Peyer's patch (tissue), 4 donors: ENCODE measurements at regions not wholly inside any gene's neighbourhood (a gene's known extent, or its start where the extent isn't known, plus 50 kb on each side); places are given as distances from the start of the nearest gene placed in this dataset.

ENCODE experiments used
- DNase-seq, 3 donors: peaks; one replicate each; pipeline ENCODE4 v3.0.0-alpha.2; 2017 to 2019
- H3K27ac ChIP-seq, 4 donors: fragments of 200-600 bp; sonication (generic); one replicate each; pipeline ENCODE4 v1.5.1; 2016 to 2019
- H3K27me3 ChIP-seq, 2 donors: fragments of 200-600 bp; sonication (generic); one replicate each; pipeline ENCODE4 v1.5.1; 2019
- H3K36me3 ChIP-seq, 3 donors: fragments of 200-600 bp; sonication (generic); one replicate each; pipeline ENCODE4 v1.5.1; 2016 to 2019
- H3K4me1 ChIP-seq, 4 donors: fragments of 200-600 bp; sonication (generic); one replicate each; pipeline ENCODE4 v1.5.1; 2016 to 2019
- H3K4me3 ChIP-seq, 4 donors: fragments of 200-600 bp; sonication (generic); 1 replicate in 3 of 4; 2 replicates in 1 of 4; pipeline ENCODE4 v1.5.1; 2016 to 2019; ENCODE audit warnings: mild to moderate bottlenecking in 1 of 4
- H3K9me3 ChIP-seq, 4 donors: fragments of 200-600 bp; sonication (generic); one replicate each; pipeline ENCODE4 v1.5.1; 2016 to 2019; ENCODE audit warnings: mild to moderate bottlenecking in 1 of 4
- CTCF ChIP-seq, 6 experiments: fragments of 450-650 bp in 4 of 6; fragments of 200-600 bp in 2 of 6; sonication (generic) in 1 of 6; IDR thresholded peaks; one replicate each; pipeline ENCODE4 v1.5.1; 2017 to 2019; ENCODE audit warnings: antibody characterized with exemption in 6 of 6, mild to moderate bottlenecking in 3 of 6, moderate library complexity in 1 of 6
- POLR2A ChIP-seq, 2 donors: fragments of 450-650 bp; IDR thresholded peaks; one replicate each; pipeline ENCODE4 v1.5.1; 2017; ENCODE audit warnings: antibody characterized with exemption in 2 of 2, mild to moderate bottlenecking in 2 of 2, moderate library complexity in 2 of 2

DNA sequence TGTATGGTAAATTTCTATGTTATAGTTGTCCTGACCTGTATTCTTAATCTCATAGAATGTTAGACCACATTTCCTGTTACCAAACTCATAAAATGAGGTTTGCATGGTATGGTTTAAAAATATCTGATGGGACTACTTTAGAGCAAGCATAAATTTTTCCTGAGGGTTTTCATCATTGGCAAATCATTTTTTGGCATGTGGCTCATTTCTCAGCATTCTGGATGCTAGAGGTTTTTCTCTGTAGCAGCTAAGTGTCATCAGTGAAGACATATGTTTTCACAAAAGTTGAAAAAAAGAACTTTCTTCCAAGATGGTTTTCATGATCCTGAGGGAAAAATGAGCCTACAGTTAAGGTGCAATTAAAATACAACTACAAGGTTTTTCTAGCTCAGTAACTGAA, 503.5 kb upstream of the FAM47C start:
- no peak overlapping the region for H3K27ac ChIP-seq
- H3K4me1 ChIP-seq = no peaks in the 10 kb centered on the region
- peaks cover 0 to 3% (median 0%) of the 10 kb centered on the region in 4 donors for H3K9me3 ChIP-seq
- DNase-seq = no peak
- no peaks in the 10 kb centered on the region for H3K27me3 ChIP-seq
- H3K36me3 ChIP-seq = no peaks in the 10 kb centered on the region
- TF ChIP-seq POLR2A (IDR thresholded peaks at IDR 0.05) = no peak
- no peak for TF ChIP-seq CTCF (IDR thresholded peaks at IDR 0.05)
- H3K4me3 ChIP-seq = no peak overlapping the region

GRCh38 chrX:36508042-36508441, 500.1 kb upstream of the FAM47C start:
- Histone ChIP-seq H3K27ac (no peak overlapping the region), H3K9me3 (peaks cover 0 to 3% (median 0%) of the 10 kb centered on the region in 4 donors), H3K27me3 (no peaks in the 10 kb centered on the region), H3K4me1 (no peaks in the 10 kb centered on the region), H3K36me3 (no peaks in the 10 kb centered on the region), H3K4me3 (no peak overlapping the region)
- TF ChIP-seq CTCF (IDR thresholded peaks at IDR 0.05) (no peak), POLR2A (IDR thresholded peaks at IDR 0.05) (no peak)
- no peak for DNase-seq

DNA sequence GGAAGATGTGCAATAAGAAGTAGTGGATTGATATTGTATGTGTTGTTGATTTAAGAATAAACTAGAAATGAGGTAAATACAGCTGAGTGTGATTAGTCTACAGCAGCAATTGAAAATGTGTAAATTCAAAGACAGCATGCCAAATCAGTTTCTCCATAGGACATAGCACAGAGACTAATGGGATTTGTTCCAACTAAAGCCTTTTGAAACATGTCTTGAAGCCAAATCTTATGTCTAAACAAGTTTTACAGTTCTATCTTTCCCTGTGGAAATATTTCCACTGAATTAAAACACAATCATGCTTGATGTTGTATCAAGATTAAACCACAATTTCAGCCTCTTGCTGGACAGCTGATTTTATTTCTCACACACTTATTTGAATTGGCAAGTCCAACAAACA, 497.4 kb upstream of the FAM47C start:
- TF ChIP-seq CTCF (IDR thresholded peaks at IDR 0.05) (no peak), POLR2A (IDR thresholded peaks at IDR 0.05) (no peak)
- DNase-seq = no peak
- Histone ChIP-seq H3K4me3 (no peak overlapping the region), H3K27ac (no peak overlapping the region), H3K36me3 (no peaks in the 10 kb centered on the region), H3K4me1 (no peaks in the 10 kb centered on the region), H3K27me3 (no peaks in the 10 kb centered on the region), H3K9me3 (peaks cover 0 to 3% (median 0%) of the 10 kb centered on the region in 4 donors)

DNA sequence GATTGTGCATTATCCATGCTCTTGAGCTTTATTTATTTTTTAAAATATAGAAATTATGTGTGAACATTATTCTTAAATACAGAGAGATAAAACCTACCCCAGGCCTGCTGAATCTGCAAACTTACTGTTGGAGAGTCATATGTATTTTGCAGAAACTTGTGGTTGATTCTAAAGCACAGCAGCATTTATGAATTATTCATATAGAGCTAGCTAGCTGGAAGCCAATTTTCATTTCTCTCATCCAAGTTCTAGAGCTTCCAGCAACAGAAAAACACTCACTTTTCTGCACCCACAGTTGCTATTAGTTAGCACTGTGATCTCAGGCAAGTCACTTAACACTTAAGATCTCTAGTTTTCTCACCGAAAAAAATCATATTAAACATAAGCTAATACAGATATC, 479.5 kb upstream of the FAM47C start:
- TF ChIP-seq POLR2A (IDR thresholded peaks at IDR 0.05) (no peak), CTCF (IDR thresholded peaks at IDR 0.05) (no peak)
- DNase-seq = no peak
- no peaks in the 10 kb centered on the region for H3K4me1 ChIP-seq
- H3K27ac ChIP-seq = no peak overlapping the region
- H3K36me3 ChIP-seq = no peaks in the 10 kb centered on the region
- H3K27me3 ChIP-seq = no peaks in the 10 kb centered on the region
- H3K4me3 ChIP-seq = no peak overlapping the region
- H3K9me3 ChIP-seq = no peaks in the 10 kb centered on the region

DNA sequence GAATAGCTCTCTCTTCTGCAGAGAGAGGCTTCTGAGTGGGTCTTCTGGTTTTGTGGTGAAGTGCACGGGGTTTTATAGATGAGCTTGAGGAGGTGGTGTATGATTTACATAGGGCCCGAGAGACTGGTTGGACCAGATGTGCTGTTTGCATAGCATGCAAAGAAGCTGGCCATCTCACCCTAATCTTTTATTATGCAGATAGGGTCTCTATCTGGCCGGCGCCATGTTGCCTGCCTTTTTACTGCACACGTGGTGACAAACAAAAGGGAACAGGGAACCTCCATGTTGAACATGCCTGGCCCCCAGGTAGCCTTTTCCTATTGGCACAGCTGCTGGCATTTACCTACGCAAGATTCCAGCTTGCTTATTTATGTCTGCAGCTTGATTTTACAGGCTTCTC, 473.3 kb upstream of the FAM47C start:
- no peak for TF ChIP-seq CTCF (IDR thresholded peaks at IDR 0.05)
- no peak for TF ChIP-seq POLR2A (IDR thresholded peaks at IDR 0.05)
- DNase-seq = no peak
- H3K27me3 ChIP-seq = no peaks in the 10 kb centered on the region
- no peak overlapping the region for H3K4me3 ChIP-seq
- H3K27ac ChIP-seq = no peak overlapping the region
- H3K9me3 ChIP-seq = no peaks in the 10 kb centered on the region
- no peaks in the 10 kb centered on the region for H3K4me1 ChIP-seq
- H3K36me3 ChIP-seq = no peaks in the 10 kb centered on the region

GRCh38 chrX:36543499-36543898, 464.7 kb upstream of the FAM47C start:
- no peak for DNase-seq
- H3K27ac ChIP-seq = no peak overlapping the region
- H3K4me1 ChIP-seq = no peaks in the 10 kb centered on the region
- no peaks in the 10 kb centered on the region for H3K9me3 ChIP-seq
- H3K4me3 ChIP-seq = no peak overlapping the region
- TF ChIP-seq POLR2A (IDR thresholded peaks at IDR 0.05) (no peak), CTCF (IDR thresholded peaks at IDR 0.05) (no peak)
- no peaks in the 10 kb centered on the region for H3K36me3 ChIP-seq
- no peaks in the 10 kb centered on the region for H3K27me3 ChIP-seq
